HepG2 (cell line): ENCODE measurements at regions not wholly inside any gene's neighbourhood (a gene's known extent, or its start where the extent isn't known, plus 50 kb on each side); places are given as distances from the start of the nearest gene placed in this dataset.

Source experiments
- ARID5B ChIP-seq: IDR thresholded peaks from 2 replicates; pipeline ENCODE4 v1.4.0; 2020; ENCODE audit warnings: mild to moderate bottlenecking, missing genetic modification reagents
- CENPX ChIP-seq: sonication (generic); formaldehyde crosslinking; IDR thresholded peaks from 2 replicates; pipeline ENCODE4 v1.9.0; 2021; ENCODE audit warnings: mild to moderate bottlenecking, missing genetic modification reagents, moderate library complexity
- CHCHD3 ChIP-seq: sonication (generic); formaldehyde crosslinking; IDR thresholded peaks from 2 replicates; pipeline ENCODE4 v1.8.0; 2022; ENCODE audit warnings: mild to moderate bottlenecking, missing genetic modification reagents, moderate library complexity
- MAZ ChIP-seq, 2 experiments: sonication (generic) in 1 of 2; formaldehyde crosslinking in 1 of 2; IDR thresholded peaks; 2 replicates each; pipeline versions ENCODE4 v1.5.0 to v1.6.1; 2012 to 2020; ENCODE audit warnings: low read depth in 2 of 2, mild to moderate bottlenecking in 2 of 2, borderline replicate concordance in 1 of 2, improper control_type of control experiment in 1 of 2, low read length in 1 of 2, missing genetic modification reagents in 1 of 2, moderate library complexity in 1 of 2
- MXD3 ChIP-seq: IDR thresholded peaks from 2 replicates; pipeline ENCODE4 v1.6.1; 2016; ENCODE audit warnings: mild to moderate bottlenecking, missing biosample characterization, missing genetic modification reagents
- PAX8 ChIP-seq: sonication (generic); formaldehyde crosslinking; IDR thresholded peaks from 2 replicates; pipeline ENCODE4 v1.8.0; 2022; ENCODE audit warnings: mild to moderate bottlenecking, missing genetic modification reagents, borderline replicate concordance
- RFX5 ChIP-seq: IDR thresholded peaks from 2 replicates; pipeline ENCODE4 v1.6.1; 2011; ENCODE audit warnings: low read depth, low read length, improper control_type of control experiment
- TEAD2 ChIP-seq: sonication (generic); formaldehyde crosslinking; IDR thresholded peaks from 2 replicates; pipeline ENCODE4 v1.9.0; 2021; ENCODE audit warnings: missing genetic modification reagents
- ZFP90 ChIP-seq: sonication (generic); formaldehyde crosslinking; IDR thresholded peaks from 2 replicates; pipeline ENCODE4 v1.8.0; 2022; ENCODE audit warnings: missing genetic modification reagents, mild to moderate bottlenecking, inconsistent platforms, borderline replicate concordance
- ZNF282 ChIP-seq: fragments of 450-650 bp; IDR thresholded peaks from 2 replicates; pipeline ENCODE4 v1.6.1; 2018; ENCODE audit not compliant: partially characterized antibody
- ZNF317 ChIP-seq: sonication (generic); formaldehyde crosslinking; IDR thresholded peaks from 2 replicates; pipeline ENCODE4 v1.5.0; 2020; ENCODE audit warnings: mild to moderate bottlenecking, missing genetic modification reagents
- ZNF441 ChIP-seq: sonication (generic); formaldehyde crosslinking; IDR thresholded peaks from 2 replicates; pipeline ENCODE4 v1.7.0; 2021; ENCODE audit warnings: missing genetic modification reagents, borderline replicate concordance
- ZNF784 ChIP-seq: sonication (generic); formaldehyde crosslinking; IDR thresholded peaks from 2 replicates; pipeline ENCODE4 v1.5.1; 2020; ENCODE audit warnings: missing genetic modification reagents, mild to moderate bottlenecking, borderline replicate concordance
- ZSCAN21 ChIP-seq: sonication (generic); formaldehyde crosslinking; IDR thresholded peaks from 2 replicates; pipeline ENCODE4 v1.8.0; 2022; ENCODE audit warnings: mild to moderate bottlenecking, missing genetic modification reagents, moderate library complexity, borderline replicate concordance
- TF ChIP-seq, protein P1 (sequence below): sonication (generic); formaldehyde crosslinking; IDR thresholded peaks from 2 replicates; pipeline ENCODE4 v1.4.0; 2020; ENCODE audit warnings: missing genetic modification reagents

- TF ChIP-seq ARID5B (peak; percentile 91), ZNF784 (CRISPR knock-in tag) (no peak; the same call in 1 of the 2 replicates), ZSCAN21 (CRISPR knock-in tag) (no peak; the same call in 1 of the 2 replicates), RFX5 (peak; percentile 50; the same call in 1 of the 2 replicates), CHCHD3 (CRISPR knock-in tag) (no peak), TEAD2 (CRISPR knock-in tag) (no peak), MXD3 (CRISPR knock-in tag) (no peak; the same call in none of the 2 replicates), MAZ (IDR thresholded peaks at IDR 0.05; ENCODE audit: borderline replicate concordance, low read depth, low read length) (peak; percentile 82; the same call in 1 of the 2 replicates), MAZ (CRISPR knock-in tag; IDR thresholded peaks at IDR 0.05; ENCODE audit: low read depth) (peak; percentile 94), ZNF441 (CRISPR knock-in tag) (peak; percentile 72; the same call in 1 of the 2 replicates), ZNF317 (CRISPR knock-in tag) (no peak; the same call in 1 of the 2 replicates), PAX8 (CRISPR knock-in tag) (0 out of 2 replicates have a peak, but pooled peaks have one; percentile 33), CENPX (CRISPR knock-in tag) (no peak), ZNF282 (no peak), ZFP90 (CRISPR knock-in tag) (peak; percentile 86)
- TF ChIP-seq, protein P1, sequence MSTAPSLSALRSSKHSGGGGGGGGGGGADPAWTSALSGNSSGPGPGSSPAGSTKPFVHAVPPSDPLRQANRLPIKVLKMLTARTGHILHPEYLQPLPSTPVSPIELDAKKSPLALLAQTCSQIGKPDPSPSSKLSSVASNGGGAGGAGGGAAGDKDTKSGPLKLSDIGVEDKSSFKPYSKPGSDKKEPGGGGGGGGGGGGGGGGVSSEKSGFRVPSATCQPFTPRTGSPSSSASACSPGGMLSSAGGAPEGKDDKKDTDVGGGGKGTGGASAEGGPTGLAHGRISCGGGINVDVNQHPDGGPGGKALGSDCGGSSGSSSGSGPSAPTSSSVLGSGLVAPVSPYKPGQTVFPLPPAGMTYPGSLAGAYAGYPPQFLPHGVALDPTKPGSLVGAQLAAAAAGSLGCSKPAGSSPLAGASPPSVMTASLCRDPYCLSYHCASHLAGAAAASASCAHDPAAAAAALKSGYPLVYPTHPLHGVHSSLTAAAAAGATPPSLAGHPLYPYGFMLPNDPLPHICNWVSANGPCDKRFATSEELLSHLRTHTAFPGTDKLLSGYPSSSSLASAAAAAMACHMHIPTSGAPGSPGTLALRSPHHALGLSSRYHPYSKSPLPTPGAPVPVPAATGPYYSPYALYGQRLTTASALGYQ (CRISPR knock-in tag), result peak; percentile 95
Observed at GRCh38 chr2:42978175-42978886, 185.9 kb upstream of the HAAO start (continued).
